ENCODE measurements at regions not wholly inside any gene's neighbourhood (a gene's known extent, or its start where the extent isn't known, plus 50 kb on each side); places are given as distances from the start of the nearest gene placed in this dataset.

- TF ChIP-seq EP300 (IDR thresholded peaks at IDR 0.05): no peak
- TF ChIP-seq CTCF (IDR thresholded peaks at IDR 0.05): no peak
Observed at GRCh38 chr11:41612415-41612814, 153.0 kb upstream of the LRRC4C start.
